ENCODE measurements at regions not wholly inside any gene's neighbourhood (a gene's known extent, or its start where the extent isn't known, plus 50 kb on each side); places are given as distances from the start of the nearest gene placed in this dataset.

DNA sequence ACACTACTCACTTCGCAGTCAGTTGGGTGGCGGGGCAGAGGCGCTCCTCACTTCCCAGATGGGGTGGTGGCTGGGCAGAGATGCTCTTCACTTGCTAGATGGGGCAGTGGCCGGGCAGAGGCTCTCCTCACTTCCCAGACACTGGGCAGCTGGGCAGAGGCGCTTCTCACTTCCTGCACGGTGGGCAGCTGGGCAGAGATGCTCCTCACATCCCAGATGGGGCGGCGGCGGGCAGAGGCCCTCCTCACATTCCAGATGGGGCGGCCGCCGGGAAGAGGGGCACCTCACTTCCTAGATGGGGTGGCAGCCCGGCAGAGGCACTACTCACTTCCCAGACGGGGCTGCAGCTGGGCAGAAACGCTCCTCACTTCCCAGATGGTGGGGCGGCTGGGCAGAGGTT is 199.8 kb downstream of the RTL9 start:
- Histone ChIP-seq H3F3A (ENCODE audit: low read depth) (no peaks in the 10 kb centered on the region), H3K9me3 (ENCODE audit: insufficient read depth, low read depth, low read length) (no peaks in the 10 kb centered on the region), H3K4me1 (ENCODE audit: insufficient read depth, low read length, poor library complexity, severe bottlenecking) (no peaks in the 10 kb centered on the region), H3K4me2 (ENCODE audit: low read depth, low read length, poor library complexity, severe bottlenecking) (no peak overlapping the region), H4K20me1 (ENCODE audit: insufficient read depth, low read length, poor library complexity, severe bottlenecking) (no peaks in the 10 kb centered on the region), H3K9me2 (replicated peaks; ENCODE audit: low read depth, low read length) (no peaks in the 10 kb centered on the region), H2AFZ (ENCODE audit: low read length) (no peak overlapping the region), H3K79me2 (ENCODE audit: insufficient read depth, low read length) (no peaks in the 10 kb centered on the region), H3K4me3 (ENCODE audit: low read length, poor library complexity, severe bottlenecking) (no peak overlapping the region), H3K9ac (ENCODE audit: low read depth, low read length, poor library complexity, severe bottlenecking) (no peak overlapping the region), H3K36me3 (ENCODE audit: insufficient read depth, low read length) (no peaks in the 10 kb centered on the region), H3K27me3 (ENCODE audit: insufficient read depth, low read length, poor library complexity, severe bottlenecking) (no peaks in the 10 kb centered on the region)
- no peak for TF ChIP-seq EZH2phosphoT487 (IDR thresholded peaks at IDR 0.05; ENCODE audit: borderline replicate concordance)
- TF ChIP-seq, protein P1, sequence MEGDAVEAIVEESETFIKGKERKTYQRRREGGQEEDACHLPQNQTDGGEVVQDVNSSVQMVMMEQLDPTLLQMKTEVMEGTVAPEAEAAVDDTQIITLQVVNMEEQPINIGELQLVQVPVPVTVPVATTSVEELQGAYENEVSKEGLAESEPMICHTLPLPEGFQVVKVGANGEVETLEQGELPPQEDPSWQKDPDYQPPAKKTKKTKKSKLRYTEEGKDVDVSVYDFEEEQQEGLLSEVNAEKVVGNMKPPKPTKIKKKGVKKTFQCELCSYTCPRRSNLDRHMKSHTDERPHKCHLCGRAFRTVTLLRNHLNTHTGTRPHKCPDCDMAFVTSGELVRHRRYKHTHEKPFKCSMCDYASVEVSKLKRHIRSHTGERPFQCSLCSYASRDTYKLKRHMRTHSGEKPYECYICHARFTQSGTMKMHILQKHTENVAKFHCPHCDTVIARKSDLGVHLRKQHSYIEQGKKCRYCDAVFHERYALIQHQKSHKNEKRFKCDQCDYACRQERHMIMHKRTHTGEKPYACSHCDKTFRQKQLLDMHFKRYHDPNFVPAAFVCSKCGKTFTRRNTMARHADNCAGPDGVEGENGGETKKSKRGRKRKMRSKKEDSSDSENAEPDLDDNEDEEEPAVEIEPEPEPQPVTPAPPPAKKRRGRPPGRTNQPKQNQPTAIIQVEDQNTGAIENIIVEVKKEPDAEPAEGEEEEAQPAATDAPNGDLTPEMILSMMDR (conservative IDR thresholded peaks at IDR 0.05; ENCODE audit: low read length): no peak

DNA sequence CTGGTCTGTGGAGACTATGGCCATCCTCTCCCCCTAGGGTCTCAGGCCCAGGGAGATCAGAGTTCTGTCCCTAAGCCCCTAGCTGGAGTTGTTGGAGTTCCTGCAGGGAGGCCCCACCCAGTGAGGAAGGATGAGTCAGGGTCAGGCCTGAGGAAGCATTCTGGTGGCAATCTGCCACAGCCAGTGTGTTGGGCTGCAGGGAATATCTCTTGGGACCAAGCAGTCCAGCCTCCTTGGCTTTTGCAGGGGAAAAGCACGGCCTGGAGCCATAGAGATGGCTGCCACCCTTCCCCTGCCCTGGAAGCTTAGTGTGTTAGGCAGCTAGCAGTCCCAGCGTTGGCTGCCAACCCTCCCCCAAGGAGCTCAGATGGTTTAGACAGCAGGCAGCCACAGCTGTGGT is 202.4 kb downstream of the RTL9 start:
- H3K9me2 ChIP-seq (replicated peaks; ENCODE audit: low read depth, low read length): no peaks in the 10 kb centered on the region
- no peaks in the 10 kb centered on the region for H3K4me1 ChIP-seq (ENCODE audit: insufficient read depth, low read length, poor library complexity, severe bottlenecking)
- no peak overlapping the region for H2AFZ ChIP-seq (ENCODE audit: low read length)
- no peaks in the 10 kb centered on the region for H4K20me1 ChIP-seq (ENCODE audit: insufficient read depth, low read length, poor library complexity, severe bottlenecking)
- H3K4me2 ChIP-seq (ENCODE audit: low read depth, low read length, poor library complexity, severe bottlenecking): no peak overlapping the region
- no peak overlapping the region for H3K9ac ChIP-seq (ENCODE audit: low read depth, low read length, poor library complexity, severe bottlenecking)
- no peaks in the 10 kb centered on the region for H3K36me3 ChIP-seq (ENCODE audit: insufficient read depth, low read length)
- no peaks in the 10 kb centered on the region for H3K9me3 ChIP-seq (ENCODE audit: insufficient read depth, low read depth, low read length)
- no peaks in the 10 kb centered on the region for H3K27me3 ChIP-seq (ENCODE audit: insufficient read depth, low read length, poor library complexity, severe bottlenecking)
- no peak overlapping the region for H3K4me3 ChIP-seq (ENCODE audit: low read length, poor library complexity, severe bottlenecking)
- no peak for TF ChIP-seq EZH2phosphoT487 (IDR thresholded peaks at IDR 0.05; ENCODE audit: borderline replicate concordance)
- TF ChIP-seq, protein P1 (conservative IDR thresholded peaks at IDR 0.05; ENCODE audit: low read length): no peak
- H3K79me2 ChIP-seq (ENCODE audit: insufficient read depth, low read length): no peaks in the 10 kb centered on the region
- no peaks in the 10 kb centered on the region for H3F3A ChIP-seq (ENCODE audit: low read depth)

DNA sequence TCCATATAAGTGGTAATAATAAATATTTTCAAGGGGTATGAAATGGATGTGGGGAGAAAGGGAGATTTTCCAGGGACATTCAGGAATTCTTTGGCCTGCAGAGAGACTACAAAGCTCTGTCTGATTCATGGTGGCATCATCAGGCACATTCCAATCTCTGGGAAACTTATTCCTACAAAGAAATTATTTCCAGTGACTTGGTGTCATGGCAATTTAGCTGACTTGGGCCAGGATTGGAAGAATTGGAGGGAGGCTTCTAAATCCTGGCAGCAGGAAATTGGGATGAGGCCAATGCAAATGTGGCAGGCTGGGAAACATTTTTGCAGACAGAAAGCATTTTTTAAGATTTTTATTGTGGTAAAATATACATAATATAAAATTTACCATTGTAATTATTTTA is 204.6 kb downstream of the RTL9 start:
- TF ChIP-seq, protein P1 (conservative IDR thresholded peaks at IDR 0.05; ENCODE audit: low read length): no peak
- TF ChIP-seq EZH2phosphoT487 (IDR thresholded peaks at IDR 0.05; ENCODE audit: borderline replicate concordance): no peak

More for the DNA sequence above, 204.6 kb downstream of the RTL9 start:
- no peaks in the 10 kb centered on the region for H4K20me1 ChIP-seq (ENCODE audit: insufficient read depth, low read length, poor library complexity, severe bottlenecking)
- H3K9ac ChIP-seq (ENCODE audit: low read depth, low read length, poor library complexity, severe bottlenecking): no peak overlapping the region
- H3K27me3 ChIP-seq (ENCODE audit: insufficient read depth, low read length, poor library complexity, severe bottlenecking): no peaks in the 10 kb centered on the region
- H3K4me2 ChIP-seq (ENCODE audit: low read depth, low read length, poor library complexity, severe bottlenecking): no peak overlapping the region
- no peak overlapping the region for H2AFZ ChIP-seq (ENCODE audit: low read length)
- peaks cover 2% of the 10 kb centered on the region for H3K4me1 ChIP-seq (ENCODE audit: insufficient read depth, low read length, poor library complexity, severe bottlenecking)
- H3F3A ChIP-seq (ENCODE audit: low read depth): no peaks in the 10 kb centered on the region
- H3K9me2 ChIP-seq (replicated peaks; ENCODE audit: low read depth, low read length): no peaks in the 10 kb centered on the region
- H3K79me2 ChIP-seq (ENCODE audit: insufficient read depth, low read length): no peaks in the 10 kb centered on the region
- no peak overlapping the region for H3K4me3 ChIP-seq (ENCODE audit: low read length, poor library complexity, severe bottlenecking)
- no peaks in the 10 kb centered on the region for H3K36me3 ChIP-seq (ENCODE audit: insufficient read depth, low read length)
- H3K9me3 ChIP-seq (ENCODE audit: insufficient read depth, low read depth, low read length): no peaks in the 10 kb centered on the region

All from Loucy (cell line).